ENCODE measurements at regions not wholly inside any gene's neighbourhood (a gene's known extent, or its start where the extent isn't known, plus 50 kb on each side); places are given as distances from the start of the nearest gene placed in this dataset.
"Not testable (repeated sequence)": the region's sequence is repeated elsewhere in the genome, so short reads cannot be mapped to it uniquely, and the experiment has no call there.

GRCh38 chr18:14336017-14336416, 203.8 kb upstream of the ZNF519 start:
- not testable (repeated sequence) for DNase-seq (ENCODE audit: low read depth)

- DNase-seq (ENCODE audit: low read depth) = not testable (repeated sequence)
These were observed 189.0 kb upstream of the ZNF519 start for GRCh38 chr18:14321217-14321616.

- DNase-seq (ENCODE audit: low read depth) = not testable (repeated sequence)
These were observed 169.0 kb upstream of the ZNF519 start for GRCh38 chr18:14301255-14301654.

- not testable (repeated sequence) for DNase-seq (ENCODE audit: low read depth)
These were observed 162.8 kb upstream of the ZNF519 start for GRCh38 chr18:14295081-14295480.

DNA sequence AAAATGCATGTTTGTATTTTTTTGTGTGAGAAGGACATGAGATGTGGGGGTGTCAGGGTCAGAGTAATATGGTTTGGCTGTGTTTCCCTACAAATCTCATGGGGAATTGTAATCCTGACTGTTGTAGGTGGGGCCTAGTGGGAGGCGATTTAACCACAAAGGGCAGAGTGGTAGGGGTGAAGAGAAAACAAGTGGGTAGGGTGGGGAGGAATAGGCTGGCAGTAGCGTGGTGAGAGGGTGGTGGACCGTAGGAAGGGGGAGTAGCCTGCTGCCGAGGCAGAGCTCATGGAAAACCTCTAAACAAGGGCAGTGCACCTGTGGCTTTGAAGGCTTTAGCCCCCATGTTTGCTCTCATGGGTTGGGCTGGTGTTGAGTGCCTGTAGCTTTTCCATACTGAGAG, 152.8 kb upstream of the ZNF519 start:
- DNase-seq (ENCODE audit: low read depth) = no peak

GRCh38 chr18:14275391-14275790, 143.2 kb upstream of the ZNF519 start:
- not testable (repeated sequence) for DNase-seq (ENCODE audit: low read depth)

DNA sequence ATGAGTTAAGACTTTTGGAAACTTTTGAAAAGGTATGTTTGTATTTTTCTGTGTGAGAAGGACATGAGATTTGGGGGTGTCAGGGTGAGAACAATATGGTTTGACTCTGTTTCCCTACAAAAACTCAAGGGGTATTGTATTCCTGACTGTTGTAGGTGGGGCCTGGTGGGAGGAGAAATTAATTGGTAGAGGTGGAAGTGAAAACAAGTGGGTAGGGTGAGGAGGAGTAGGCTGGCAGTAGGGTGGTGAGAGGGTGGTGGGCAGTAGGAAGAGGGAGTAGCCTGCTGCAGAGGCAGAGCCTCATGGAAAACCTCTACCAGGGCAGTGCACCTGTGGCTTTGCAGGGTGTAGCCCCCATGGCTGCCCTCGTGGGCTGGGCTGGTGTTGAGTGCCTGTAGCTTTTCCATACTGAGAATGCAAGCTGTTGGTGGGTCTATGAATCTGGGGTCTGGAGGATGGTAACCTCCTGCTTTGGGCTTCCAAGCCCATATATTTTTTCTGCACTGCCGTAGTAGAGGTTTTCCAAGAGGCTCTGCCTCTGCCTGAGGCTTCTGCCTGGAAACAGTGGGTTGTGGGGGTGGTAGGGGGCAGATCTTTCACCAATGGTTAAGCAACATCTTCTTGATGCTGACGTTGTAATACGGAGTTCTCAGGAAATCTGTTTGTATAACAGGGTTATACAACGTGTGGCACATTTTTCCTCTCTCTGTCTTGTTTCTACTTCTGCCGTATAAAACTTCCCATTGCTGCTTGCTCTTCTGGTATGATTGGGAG, 133.6 kb upstream of the ZNF519 start:
- not testable (repeated sequence) for DNase-seq (ENCODE audit: low read depth)

DNA sequence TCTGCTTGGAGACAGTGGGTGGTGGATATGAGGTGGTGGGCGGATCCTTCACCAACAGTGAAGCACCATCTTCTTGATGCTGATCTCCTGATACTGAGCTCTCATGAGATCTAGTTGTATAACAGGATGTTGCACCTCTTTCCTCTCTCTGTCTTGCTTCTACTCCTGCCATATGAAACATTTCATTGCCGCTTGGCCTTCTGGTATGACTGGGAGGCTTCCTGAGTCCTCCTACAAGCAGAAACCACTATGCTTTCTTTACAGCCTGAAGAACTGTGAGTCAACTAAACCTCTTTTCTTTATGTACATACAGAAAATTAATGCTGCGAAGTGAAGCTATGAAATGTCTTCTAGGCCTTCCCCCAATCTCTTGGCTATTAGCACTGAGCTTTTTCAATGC, 130.6 kb upstream of the ZNF519 start:
- DNase-seq (ENCODE audit: low read depth) = not testable (repeated sequence)

DNA sequence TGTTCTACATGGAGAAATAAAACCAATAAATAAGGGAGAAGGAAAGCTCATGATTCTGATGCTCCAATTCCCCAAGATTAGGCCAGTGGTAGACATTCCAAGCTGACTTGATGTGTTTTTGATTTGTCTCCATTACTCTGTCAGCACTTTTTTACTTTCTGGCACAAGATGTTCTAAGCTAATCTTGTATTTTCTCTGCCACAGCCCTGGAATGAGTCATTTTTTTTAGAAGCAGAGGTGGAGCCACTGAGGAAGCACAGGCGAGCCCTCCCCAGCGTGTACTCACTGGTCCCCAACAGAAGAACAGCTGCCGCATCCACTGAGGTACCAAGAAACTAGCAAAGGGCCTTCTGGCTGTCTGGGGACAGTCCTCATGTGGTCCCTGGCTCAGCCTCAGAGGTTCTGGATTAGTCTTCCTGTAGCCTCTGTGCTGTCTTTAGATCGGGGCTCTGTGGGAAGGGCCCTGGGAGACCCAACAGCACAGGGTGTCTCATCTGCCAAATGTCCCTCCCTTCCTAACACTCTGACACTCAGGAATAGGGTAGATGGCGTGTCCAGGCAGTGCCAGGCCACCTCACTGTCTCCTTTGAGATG, 117.9 kb upstream of the ZNF519 start:
- not testable (repeated sequence) for DNase-seq (ENCODE audit: low read depth)

DNA sequence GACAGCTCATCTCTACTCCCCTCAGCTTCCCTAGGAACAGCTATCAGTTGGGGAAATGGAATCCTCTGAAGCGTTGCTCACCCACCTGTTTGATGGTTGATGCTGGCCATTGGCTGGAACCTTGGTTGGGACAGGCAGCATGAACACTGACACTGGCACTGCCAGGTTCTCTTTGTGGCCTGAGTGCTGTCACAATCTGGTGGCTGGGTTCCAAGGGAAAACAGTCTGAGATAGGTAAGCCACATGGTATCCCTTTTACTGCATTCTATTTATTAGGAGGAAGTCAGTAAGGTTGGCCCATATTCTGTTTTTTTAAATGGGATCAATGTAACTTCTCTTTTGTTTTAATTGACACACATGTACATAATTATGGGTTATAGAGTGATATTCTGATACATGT, 107.0 kb upstream of the ZNF519 start:
- DNase-seq (ENCODE audit: low read depth) = not testable (repeated sequence)

DNA sequence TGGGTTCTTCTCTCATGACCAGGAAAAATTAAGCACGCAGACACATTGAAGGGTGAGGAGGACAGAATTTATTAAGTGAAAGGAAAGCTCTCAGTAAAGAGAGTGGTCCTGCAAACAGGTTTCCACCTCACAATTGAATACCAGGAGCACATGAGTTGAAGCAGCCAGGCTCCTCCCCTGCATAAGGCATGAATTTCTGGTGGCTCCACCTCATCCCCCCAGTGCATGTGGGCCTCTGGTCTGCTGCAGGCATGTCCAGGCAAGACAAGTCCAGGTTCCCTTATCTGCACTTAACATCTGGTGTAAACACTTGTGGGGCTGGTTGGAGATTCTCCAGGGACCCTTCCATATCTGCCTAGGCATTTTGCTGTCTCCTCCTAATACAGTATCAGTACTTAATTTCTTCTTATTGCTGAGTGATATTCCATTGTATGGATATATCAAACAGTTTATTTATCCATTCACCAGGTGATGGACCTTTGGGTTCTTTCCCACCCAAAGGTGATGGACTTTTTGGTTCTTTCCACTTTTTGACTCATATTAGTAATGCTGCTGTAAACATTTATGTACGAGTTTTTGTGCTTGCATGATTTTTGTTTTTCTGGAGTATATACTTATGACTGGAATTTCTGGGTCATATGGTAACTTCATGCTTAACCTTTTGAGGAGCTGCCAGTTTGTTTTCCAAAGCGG, 104.3 kb upstream of the ZNF519 start:
- not testable (repeated sequence) for DNase-seq (ENCODE audit: low read depth)

GRCh38 chr18:14225286-14225679, 93.0 kb upstream of the ZNF519 start:
- DNase-seq (ENCODE audit: low read depth) = not testable (repeated sequence)

DNA sequence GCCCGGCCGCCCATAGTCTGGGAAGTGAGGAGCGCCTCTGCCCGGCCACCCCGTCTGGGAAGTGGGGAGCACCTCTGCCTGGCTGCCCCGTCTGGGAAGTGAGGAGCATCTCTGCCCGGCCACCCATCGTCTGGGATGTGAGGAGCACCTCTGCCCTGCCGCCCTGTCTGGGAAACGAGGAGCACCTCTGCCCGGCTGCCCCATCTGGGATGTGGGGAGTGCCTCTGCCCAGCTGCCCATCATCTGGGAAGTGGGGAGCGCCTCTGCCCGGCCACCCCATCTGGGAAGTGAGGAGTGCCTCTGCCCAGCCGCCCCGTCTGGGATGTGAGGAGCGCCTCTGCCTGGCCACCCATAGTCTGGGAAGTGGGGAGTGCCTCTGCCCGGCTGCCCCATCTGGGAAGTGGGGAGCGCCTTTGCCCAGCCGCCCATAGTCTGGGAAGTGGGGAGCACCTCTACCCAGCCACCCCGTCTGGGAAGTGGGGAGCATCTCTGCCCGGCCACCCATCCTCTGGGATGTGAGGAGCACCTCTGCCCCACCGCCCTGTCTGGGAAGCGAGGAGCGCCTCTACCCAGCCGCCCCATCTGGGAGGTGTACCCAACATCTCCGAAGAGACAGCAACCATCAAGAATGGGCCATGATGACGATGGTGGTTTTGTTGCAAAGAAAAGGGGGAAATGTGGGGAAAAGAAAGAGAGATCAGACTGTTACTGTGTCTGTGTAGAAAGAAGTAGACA, 92.5 kb upstream of the ZNF519 start:
- not testable (repeated sequence) for DNase-seq (ENCODE audit: low read depth)

DNA sequence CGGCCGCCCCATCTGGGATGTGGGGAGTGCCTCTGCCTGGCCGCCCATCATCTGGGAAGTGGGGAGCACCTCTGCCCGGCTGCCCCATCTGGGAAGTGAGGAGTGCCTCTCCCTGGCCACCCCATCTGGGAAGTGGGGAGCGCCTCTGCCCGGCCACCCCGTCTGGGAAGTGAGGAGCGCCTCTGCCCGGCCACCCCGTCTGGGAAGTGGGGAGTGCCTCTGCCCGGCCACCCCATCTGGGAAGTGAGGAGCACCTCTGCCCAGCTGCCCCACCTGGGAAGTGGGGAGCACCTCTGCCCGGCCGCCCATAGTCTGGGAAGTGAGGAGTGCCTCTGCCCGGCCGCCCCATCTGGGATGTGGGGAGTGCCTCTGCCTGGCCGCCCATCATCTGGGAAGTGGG, 91.7 kb upstream of the ZNF519 start:
- not testable (repeated sequence) for DNase-seq (ENCODE audit: low read depth)

DNA sequence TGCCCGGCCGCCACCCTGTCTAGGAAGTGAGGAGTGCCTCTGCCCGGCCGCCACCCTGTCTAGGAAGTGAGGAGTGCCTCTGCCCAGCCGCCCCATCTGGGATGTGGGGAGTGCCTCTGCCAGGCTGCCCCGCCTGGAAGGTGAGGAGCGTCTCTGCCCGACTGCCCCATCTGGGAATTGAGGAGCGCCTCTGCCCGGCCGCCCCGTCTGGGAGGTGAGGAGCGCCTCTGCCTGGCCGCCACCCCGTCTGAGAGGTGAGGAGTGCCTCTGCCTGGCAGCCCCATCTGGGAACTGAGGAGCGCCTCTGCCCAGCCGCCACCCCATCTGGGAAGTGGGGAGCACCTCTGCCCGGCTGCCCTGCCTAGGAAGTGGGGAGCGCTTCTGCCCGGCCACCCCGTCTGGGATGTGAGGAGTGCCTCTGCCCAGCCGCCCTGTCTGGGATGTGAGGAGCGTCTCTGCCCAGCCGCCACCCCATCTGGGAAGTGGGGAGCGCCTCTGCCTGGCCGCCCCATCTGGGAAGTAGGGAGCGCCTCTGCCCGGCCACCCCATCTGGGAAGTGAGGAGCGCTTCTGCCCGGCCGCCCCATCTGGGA, 91.1 kb upstream of the ZNF519 start:
- DNase-seq (ENCODE audit: low read depth) = not testable (repeated sequence)

DNA sequence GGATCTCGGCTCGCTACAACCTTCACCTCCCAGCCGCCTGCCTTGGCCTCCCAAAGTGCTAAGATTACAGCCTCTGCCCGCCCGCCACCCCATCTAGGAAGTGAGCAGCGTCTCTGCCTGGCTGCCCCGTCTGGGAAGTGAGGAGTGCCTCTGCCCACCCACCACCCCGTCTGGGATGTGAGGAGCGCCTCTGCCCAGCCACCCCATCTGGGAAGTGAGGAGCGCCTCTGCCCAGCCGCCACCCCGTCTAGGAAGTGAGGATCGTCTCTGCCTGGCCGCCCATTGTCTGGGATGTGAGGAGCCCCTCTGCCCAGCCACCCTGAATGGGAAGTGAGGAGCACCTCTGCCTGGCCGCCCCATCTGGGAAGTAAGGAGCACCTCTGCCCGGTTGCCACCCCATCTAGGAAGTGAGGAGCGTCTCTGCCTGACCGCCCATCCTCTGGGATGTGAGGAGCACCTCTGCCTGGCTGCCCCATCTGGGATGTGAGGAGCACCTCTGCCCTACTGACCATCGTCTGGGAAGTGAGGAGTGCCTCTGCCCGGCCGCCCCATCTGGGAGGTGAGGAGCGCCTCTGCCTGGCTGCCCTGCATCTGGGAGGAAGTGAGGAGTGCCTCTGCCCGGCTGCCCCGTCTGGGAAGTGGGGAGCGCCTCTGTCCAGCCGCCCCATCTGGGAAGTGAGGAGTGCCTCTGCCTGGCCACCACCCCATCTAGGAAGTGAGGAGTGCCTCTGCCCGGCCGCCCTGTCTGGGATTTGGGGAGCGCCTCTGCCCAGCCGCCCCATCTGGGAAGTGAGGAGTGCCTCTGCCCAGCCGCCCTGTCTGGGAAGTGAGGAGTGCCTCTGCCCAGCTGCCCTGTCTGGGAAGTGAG, 90.4 kb upstream of the ZNF519 start:
- not testable (repeated sequence) for DNase-seq (ENCODE audit: low read depth)

GRCh38 chr18:14221689-14222088, 89.5 kb upstream of the ZNF519 start:
- no peak for DNase-seq (ENCODE audit: low read depth)

- DNase-seq (ENCODE audit: low read depth) = not testable (repeated sequence)
These were observed 83.7 kb upstream of the ZNF519 start for GRCh38 chr18:14215952-14216351.

DNA sequence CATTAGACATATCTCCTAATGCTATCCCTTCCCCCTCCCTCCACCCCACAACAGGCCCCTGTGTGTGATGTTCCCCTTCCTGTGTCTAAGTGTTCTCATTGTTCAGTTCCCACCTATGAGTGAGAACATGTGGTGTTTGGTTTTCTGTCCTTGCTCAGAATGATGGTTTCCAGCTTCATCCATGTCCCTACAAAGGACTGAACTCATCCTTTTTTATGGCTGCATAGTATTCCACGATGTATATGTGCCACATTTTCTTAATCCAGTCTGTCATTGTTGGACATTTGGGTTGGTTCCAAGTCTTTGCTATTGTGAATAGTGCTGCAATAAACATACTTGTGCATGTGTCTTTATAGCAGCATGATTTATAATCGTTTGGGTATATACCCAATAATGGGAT, 71.2 kb upstream of the ZNF519 start:
- DNase-seq (ENCODE audit: low read depth) = not testable (repeated sequence)

DNA sequence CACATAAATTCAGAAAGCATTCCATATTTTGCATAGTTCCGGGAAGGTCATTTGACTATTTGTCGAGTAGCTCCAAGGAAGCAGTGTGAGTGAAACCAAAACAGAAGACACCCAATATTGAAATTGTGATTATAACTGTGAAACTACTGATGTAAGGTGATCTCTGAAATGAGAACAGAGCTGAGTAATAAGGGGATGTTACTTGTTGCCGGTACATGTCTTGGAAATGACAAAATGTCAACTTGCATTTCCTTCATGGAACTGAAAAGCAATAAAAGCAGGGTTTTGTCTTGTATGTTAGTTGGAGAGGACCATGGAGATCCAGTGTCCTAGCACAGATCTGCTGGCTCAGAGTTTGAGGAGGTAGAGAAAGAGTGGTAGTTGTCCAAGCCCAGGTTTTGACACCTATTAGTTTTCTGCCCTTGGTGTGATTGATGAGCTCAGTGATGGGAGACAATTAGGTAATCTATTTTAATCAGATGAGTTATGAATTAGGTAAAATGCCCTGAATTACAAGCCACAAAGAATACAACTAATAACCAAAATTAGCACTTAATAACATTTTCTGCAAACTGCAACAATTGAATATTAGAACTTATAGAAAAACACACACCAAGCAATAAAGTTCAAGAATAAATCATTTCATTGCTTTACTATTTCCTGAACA, 58.7 kb upstream of the ZNF519 start:
- not testable (repeated sequence) for DNase-seq (ENCODE audit: low read depth)

Measured in amniotic epithelial cell (primary cell).